GM18502 (cell line): ENCODE measurements at regions not wholly inside any gene's neighbourhood (a gene's known extent, or its start where the extent isn't known, plus 50 kb on each side); places are given as distances from the start of the nearest gene placed in this dataset.
"Not testable (repeated sequence)": the region's sequence is repeated elsewhere in the genome, so short reads cannot be mapped to it uniquely, and the experiment has no call there.

Experiments
- ATAC-seq: cut with Tn5 transposase; IDR thresholded peaks from one replicate; pipeline ENCODE4 v1.9.1; 2021; ENCODE audit warnings: mild to moderate bottlenecking; ENCODE audit not compliant: unreplicated experiment, poor library complexity

DNA sequence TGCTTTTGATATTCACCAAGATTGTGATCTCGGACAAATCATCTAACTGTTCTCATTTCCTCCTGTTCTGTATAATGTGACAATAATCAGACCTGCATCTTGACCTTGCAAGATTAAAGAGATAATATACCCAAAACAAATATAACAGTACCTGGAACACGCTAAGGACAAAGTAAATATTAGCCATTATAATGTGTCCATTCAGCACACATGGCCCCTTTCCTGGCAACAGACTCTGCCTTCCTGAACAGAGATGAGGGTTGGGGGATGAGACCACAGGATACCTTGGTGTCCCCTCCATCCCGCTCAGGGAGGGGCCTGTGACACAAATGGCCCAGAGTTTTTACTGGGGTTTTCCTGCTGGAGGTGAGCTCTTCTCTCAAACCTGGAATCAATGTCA lies 143.4 kb upstream of the SERPINE2 start:
- ATAC-seq: no peak

DNA sequence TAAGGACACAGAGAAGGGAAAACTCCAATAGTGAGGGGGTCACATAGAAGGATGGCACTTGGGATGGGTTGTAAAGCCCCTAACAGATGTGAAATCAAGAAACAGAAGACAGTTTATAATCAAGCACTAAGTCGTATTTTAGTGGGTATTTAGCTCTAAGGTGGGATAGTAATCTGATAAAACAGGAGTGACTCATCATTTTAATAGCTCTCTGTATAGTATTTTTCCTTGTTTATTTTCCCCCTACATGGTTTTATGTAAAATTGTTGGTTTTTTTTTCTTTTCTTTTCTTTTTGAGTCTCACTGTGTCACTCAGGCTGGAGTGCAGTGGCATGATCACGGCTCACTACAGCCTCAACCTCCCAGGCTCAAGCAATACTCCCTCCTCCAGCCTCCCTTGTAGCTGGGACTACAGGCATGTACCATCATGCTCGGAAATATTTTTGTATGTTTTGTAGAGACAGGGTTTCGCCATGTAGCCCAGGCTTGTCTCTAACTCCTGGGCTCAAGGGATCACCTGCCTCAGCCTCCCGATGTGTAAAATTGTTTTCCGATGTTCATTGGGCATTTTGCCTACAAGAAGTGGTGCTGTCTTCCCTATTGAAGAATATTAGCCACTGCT lies 142.6 kb upstream of the SERPINE2 start:
- no peak for ATAC-seq

DNA sequence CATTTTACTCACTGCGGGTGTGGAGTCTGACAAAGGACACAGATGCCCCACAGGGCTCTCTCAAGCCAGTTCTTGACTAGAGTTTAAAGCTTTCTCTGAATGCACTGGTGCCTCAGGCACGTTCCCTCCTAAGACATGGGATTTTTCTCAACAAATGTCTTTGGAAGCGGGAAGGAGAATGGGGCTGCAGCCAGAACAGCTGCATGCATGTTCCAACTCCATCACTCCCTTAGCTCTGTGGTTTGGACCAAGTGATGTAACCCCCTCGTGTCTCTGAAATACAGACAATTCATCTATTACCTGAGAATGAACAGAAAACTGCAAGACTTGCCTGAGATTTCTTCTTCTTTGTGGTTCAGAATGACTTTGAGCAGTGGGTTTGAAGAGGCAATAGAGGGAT lies 141.7 kb upstream of the SERPINE2 start:
- ATAC-seq: no peak

DNA sequence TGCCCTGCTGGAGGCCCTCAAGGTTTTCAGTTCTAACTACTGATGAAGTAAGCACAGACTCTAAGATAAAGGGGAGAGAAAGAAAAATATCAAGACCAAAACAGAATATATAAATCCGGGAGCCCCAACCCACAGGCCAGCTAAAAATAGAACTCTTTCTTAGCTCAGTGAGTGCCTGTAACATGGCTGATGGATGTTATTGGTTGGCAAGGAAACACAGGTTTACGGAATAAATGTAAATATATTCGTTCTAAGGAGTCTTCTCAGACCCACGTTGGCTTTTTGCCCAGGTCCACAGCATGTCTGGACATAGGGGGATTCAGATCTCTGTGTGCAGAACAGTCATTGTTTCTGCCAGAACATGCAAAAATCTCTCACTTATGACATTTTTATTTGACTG lies 139.0 kb upstream of the SERPINE2 start:
- ATAC-seq: no peak

DNA sequence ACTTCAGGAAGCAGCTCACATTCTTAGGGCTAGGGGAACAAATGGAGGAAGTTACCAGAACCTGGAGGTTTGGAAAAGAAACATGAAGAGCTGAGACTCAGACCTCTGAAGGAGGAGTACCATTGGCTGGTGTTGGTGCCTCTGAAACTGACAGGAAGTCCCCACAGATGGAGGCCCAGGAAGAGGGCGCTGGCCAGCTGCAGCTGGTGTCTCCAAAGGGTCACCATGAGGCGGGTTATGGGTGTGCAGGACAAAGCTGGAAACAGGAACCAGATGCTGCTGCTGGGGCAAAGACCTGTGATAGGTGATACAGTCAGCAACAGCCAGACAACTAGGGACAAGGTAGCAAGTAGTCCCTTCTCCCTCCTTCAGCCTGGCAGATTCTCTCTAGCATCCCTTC lies 136.5 kb upstream of the SERPINE2 start:
- no peak for ATAC-seq

DNA sequence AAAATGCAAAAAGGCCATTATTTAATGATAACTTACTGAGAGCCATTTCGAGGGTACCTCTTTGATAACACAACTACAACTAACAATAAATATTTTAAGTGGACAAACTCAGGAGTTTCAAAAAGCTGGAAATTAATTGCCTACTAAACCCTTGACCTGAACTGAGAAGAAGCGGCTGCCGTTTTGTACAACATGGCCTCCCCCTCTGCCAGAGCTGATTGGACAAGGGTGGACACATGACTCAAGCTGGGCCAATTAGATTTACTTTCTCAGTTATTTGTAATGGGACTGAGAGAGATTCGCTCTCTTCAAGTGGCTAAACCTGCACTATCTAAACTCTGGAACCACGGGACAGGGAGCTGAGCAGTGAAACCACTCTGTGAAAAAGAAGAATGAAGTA lies 135.9 kb upstream of the SERPINE2 start:
- no peak for ATAC-seq

DNA sequence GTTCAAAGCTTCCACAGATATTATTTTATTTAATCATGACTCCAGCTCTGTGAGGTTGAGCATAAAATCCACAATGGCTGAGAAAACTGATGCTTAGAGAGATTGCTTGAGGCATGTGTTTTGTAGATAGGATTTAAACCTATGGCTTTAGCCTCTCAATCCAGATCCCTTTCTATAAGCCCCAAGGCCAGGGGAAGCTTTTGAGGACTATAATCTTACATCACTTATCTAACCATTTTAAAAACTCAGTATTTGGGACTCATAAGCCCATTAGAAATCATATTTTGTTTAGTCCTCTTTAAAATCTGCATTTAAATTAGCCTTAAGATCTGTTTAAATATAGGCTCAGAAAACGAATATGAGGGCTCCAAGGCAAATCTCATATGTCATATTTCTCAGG lies 135.4 kb upstream of the SERPINE2 start:
- no peak for ATAC-seq

DNA sequence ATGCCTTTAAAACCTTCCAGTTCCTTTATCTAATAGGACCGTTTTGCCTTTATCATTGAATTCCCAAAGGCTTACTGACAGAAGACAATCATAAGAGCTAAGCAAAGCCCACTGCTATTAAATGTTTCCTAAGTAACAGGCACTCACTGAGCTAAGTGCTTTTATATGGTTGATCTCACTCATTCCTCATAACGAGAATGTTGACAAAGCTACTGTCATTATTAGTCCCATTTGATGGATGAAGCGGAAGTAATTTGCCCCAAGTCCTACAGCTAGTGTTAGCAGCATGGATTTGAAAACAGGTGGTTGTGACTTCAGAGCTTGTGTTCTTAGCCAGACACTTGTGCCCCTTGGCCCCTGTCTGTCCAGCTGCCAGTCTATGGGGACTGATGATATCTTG lies 134.8 kb upstream of the SERPINE2 start:
- no peak for ATAC-seq

DNA sequence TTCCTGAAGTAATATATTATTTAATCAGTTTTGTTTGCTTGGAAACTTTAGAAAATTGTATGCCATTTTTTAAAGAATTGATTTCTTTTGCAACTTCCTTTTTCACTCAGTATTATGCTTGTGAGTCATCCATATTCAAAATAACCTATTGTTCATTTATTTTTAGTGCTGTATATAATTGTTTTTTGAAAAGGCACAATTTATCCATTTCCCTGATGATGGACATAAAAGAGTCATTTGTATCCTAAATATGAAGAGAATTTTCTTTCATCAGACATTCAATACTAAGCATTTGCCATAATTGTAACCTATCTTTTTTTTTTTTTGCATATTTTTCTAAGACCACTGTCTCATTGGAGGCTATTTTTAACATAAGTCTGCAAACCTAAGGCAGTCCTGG lies 134.1 kb upstream of the SERPINE2 start:
- no peak for ATAC-seq

DNA sequence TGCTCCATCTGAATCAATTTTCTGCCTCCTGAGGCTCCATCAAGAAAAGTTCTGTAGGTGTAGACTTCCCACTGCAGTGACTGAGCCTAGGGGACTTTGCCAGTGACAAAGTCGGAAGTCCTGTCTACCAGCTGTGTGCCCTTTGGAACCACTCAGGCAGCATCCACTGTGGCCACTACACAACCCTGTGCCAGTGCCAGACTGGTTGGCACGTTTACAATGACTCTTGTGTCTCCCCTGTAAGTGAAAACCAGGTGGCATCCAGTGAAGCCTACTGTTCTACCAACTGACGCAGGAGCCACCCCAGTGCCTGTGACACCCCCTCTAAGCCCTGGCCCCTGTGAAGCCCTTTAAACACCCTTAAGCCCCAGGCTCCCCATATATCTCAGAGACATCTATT lies 132.1 kb upstream of the SERPINE2 start:
- ATAC-seq: no peak

DNA sequence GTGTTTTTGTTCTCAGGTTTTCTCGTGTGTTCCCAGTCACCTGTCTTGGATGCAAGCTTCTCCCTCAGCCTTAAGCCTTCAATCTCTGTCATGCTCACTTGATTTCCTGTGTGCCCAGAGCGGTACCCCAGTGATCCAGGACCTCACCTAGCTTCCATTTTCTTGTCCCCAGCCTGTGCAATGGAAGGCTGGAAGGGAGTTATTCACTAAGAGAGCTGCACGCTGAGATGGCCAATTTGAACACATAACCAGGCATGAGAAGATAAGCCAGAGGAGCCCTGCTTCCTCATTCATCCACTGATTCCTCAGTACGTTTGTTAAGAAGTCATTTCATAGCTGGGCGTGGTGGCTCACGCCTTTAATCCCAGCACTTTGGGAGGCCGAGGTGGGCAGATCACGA lies 130.8 kb upstream of the SERPINE2 start:
- no peak for ATAC-seq

DNA sequence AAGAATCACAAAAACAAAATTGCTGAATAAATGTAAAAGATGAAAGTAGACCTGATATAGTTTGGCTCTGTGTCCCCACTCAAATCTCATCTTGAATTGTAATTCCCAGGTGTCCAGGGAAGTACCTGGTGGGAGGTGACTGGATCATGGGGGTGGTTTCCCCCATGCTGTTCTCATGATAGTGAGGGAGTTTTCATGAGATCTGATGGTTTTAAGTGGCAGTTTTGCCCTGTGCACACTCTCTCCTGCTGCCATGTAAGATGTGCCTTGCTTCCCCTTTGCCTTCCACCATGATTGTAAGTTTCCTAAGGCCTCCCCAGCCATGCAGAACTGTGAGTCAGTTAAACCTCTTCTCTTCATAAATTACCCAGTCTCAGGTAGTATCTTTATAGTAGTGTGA lies 128.7 kb upstream of the SERPINE2 start:
- not testable (repeated sequence) for ATAC-seq

DNA sequence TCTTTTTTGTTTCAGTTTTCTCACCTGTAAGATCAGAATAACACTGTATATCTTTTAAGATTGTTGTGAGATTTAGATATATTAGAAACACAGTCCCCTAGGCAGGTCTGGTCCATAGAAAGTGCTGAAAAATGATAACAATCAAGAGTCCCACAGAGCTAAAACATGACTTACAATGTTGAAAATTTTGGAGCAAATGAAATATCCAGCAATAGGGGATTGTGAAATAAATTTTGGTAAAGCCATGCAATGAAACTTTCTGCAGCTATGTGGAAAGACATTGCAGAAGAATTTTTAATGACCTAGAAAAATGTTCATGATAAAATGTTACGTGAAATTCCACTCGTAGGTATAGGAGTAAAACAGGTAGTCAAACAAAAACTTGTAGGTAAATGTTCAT lies 127.6 kb upstream of the SERPINE2 start:
- ATAC-seq: no peak

DNA sequence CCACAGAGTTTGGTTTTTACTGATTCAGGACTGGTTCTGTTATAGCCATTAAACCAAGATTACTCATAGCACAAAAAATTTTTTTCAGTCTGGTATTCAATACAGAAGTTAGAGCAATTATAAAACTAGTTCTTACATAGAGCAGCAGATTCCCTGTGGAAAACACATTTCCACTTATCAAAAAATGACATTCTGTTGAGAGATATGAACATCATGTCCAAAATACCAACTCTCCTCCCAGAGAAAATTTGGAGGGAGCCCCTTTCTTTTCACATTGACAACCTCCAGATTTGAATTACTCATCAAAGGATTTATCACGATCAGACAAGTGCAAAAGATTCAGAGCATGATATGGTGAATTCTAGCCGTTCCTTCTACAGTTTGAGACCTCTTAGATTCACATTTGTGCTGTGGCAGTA lies 126.8 kb upstream of the SERPINE2 start:
- ATAC-seq: no peak

DNA sequence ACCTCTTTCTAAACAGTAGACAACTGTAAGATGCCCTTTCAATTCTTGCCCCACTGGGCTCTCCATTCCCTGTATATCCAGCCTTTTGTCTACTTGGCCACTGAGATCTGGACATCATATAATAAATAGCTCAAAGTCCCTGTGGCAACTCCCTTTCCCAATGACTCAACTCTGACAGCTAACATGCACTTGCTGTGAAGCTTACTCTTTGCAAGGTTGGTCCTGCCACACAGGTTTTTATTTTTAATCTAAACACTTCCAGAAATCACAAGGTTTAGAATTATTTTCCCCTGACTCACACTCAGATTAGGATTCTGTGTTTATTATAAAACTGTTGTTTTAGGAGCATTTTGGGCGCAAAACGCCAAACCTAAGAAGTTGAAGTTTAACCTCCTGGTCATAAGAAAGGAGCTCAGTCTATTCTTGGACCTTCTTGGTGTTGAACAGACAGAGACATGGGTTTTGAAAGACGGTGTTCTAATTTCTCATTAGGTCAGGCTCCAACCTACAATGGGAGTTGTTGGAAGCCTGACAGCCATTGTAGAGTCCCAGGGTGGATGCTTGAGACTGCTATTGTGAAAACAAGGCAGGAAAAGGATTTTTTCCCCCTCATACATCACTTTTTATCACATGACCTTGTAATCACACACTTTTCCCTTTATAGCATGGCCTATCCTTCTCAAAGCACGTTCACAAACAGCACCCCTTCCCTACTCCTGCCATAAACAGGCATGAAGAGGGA lies 124.7 kb upstream of the SERPINE2 start:
- ATAC-seq: no peak

DNA sequence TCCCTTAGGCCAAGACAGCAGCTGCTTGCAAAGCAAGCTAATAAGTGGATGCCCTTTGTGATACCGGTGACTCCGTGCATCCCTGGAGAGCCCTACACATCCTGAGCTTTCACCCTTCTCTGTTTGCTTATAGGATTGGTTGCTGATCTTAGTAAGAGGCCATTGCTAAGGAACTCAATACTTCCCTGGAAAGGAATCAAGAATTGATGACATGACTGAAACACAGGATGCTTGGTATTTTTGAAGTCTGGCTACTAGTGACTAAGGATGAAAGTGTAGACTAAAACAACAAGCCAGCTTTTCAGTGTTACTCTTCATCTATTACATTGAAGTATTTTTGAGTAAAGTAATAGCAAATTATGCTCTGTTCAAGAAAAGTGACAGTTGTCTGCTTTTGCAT lies 123.0 kb upstream of the SERPINE2 start:
- no peak for ATAC-seq

DNA sequence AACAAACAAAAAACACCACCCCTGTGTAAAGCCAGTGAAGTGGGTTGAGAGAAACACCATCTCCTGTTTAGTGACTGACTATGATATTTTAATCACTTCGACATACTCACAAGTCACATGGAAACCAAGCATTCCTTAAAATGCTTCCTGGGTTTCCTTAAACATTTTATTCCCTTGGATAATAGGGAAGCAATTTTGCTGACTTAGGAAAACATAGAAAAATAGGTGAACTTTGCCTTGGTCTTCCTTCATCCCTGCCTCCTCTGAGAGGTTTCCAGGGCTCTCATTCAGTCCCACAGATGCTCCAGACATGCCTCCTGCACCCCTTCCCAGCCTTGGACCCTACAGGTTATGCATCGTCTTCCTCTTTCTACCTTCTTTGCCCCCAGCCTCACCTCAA lies 122.6 kb upstream of the SERPINE2 start:
- no peak for ATAC-seq

DNA sequence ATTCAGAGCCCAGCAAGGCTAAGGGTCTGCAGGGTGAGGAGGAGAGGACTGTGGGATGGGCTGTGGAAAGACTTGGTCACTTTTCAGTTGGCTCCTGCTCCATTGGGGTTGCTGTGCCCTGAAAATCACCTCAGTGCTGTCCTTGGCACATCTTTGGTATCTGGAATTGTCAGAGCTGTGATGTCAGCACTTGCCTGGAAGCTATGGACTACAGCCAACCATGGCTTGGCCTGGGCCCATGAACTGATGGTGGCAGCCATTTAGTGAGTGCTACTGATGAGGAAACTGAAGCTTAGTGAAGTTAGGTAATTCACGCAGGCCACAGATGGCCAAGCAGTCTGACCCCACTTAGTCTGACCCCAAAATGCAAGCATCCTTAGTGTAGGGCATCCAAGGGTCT lies 121.8 kb upstream of the SERPINE2 start:
- ATAC-seq: no peak

DNA sequence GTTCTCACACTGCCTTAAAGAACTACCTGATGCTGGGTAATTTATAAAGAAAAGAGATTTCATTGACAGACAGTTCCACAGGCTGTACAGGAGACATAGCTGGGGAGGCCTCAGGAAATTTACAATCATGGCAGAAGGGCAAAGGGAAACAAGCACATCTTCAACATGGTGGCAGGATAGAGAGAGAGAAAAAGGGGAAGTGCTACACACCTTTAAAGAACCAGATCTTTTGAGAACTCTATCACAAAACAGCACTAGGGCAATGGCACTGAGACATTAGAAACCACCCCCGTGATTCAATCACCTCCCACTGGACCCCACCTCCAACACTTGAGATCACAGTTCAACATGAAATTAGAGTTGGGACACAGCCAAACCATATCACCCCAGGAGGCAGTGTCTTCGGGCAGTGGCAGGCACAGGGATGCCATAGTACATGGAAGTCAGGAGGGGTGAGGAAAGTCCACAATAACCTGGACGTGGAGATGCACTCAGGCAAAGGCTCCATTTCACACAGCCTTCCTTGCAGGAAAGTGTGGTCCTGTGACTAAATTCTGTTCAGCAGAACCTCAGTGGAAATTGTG lies 120.4 kb upstream of the SERPINE2 start:
- ATAC-seq: no peak

DNA sequence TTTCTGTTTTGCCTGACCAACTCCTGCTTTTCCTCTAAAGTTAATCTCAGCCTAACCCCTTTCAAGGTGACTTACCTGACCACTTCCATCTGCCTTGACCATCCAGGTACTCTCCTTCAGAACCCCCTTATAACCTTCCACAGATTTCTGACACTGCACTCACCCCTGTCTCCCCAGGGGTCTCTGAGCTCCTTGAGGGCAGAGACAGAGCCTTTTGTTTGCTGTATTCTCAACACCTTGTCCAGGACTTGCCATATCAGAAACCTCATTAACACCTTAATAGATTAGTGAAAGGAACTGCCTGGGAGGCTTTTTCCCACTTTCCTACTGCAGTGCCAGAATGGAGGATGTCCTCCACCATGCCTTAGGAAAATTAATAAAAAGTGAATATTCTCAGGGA lies 119.7 kb upstream of the SERPINE2 start:
- ATAC-seq: no peak

DNA sequence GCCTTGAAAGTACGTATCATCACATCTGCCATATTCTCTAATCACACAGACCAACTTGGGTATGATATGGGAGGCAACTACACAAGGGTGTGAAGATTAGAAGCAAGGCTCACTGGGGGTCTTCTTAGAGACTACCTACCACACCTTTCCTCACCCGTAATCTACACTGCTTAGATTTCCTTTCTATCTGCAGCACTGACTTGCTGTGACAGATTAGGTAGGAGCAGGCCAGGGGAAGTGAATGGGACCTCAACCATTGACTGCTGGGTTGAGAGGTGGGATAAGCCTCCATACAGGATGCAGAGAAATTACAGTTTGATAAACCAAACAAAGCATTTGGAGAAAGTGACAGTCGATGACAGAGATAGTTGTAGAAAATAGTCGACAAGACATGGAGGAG lies 119.0 kb upstream of the SERPINE2 start:
- no peak for ATAC-seq

DNA sequence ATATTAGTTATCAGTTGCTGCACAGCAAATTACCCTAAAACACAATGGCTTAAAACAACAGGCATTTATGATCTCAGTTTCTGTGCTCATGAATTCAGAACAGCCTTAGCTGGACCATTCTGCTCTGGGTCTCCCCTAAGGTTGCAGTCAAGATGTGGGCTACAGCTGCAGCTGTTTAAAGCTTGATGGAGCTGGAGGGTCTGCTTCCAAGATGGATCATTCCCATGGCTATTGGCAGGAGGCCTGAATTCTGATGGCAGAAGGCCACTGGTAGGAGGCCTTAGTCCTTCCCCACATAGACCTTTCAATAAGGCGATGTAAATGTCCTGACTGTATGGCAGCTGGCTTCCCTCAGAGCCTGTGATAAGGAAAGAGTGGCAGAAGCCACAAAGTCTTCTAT lies 118.6 kb upstream of the SERPINE2 start:
- no peak for ATAC-seq
